Globus pallidus (tissue), 1 donor: ENCODE measurements at regions not wholly inside any gene's neighbourhood (a gene's known extent, or its start where the extent isn't known, plus 50 kb on each side); places are given as distances from the start of the nearest gene placed in this dataset.

Experiments used
- DNase-seq: peaks from one replicate; pipeline ENCODE4 v3.0.0-alpha.2; 2015; ENCODE audit warnings: low spot score

GRCh38 chr10:9634466-9634865, 1383.2 kb upstream of the CELF2 start:
- no peak for DNase-seq

- no peak for DNase-seq
Observed at GRCh38 chr10:9635691-9636090, 1382.0 kb upstream of the CELF2 start.

- no peak for DNase-seq
Observed at GRCh38 chr10:9636216-9636615, 1381.5 kb upstream of the CELF2 start.

GRCh38 chr10:9643782-9644181, 1373.9 kb upstream of the CELF2 start:
- no peak for DNase-seq

GRCh38 chr10:9645404-9645803, 1372.3 kb upstream of the CELF2 start:
- DNase-seq = no peak

GRCh38 chr10:9645928-9646600, 1371.6 kb upstream of the CELF2 start:
- DNase-seq = no peak

- DNase-seq = no peak
Observed at GRCh38 chr10:9654261-9654660, 1363.4 kb upstream of the CELF2 start.

- no peak for DNase-seq
Observed at GRCh38 chr10:9656386-9656785, 1361.3 kb upstream of the CELF2 start.

- no peak for DNase-seq
Observed at GRCh38 chr10:9656996-9657395, 1360.7 kb upstream of the CELF2 start.

GRCh38 chr10:9657530-9657929, 1360.1 kb upstream of the CELF2 start:
- DNase-seq = no peak

GRCh38 chr10:9668411-9668810, 1349.3 kb upstream of the CELF2 start:
- no peak for DNase-seq

GRCh38 chr10:9670911-9671310, 1346.8 kb upstream of the CELF2 start:
- DNase-seq = no peak

- DNase-seq = no peak
Observed at GRCh38 chr10:9681655-9682054, 1336.0 kb upstream of the CELF2 start.

- DNase-seq = no peak
Observed at GRCh38 chr10:9682802-9683201, 1334.9 kb upstream of the CELF2 start.

- no peak for DNase-seq
Observed at GRCh38 chr10:9684186-9684585, 1333.5 kb upstream of the CELF2 start.

- DNase-seq = no peak
Observed at GRCh38 chr10:9685596-9685995, 1332.1 kb upstream of the CELF2 start.

- DNase-seq = no peak
Observed at GRCh38 chr10:9688711-9689110, 1329.0 kb upstream of the CELF2 start.

- no peak for DNase-seq
Observed at GRCh38 chr10:9707216-9707615, 1310.5 kb upstream of the CELF2 start.

GRCh38 chr10:9709849-9710248, 1307.8 kb upstream of the CELF2 start:
- no peak for DNase-seq

- no peak for DNase-seq
Observed at GRCh38 chr10:9712393-9712792, 1305.3 kb upstream of the CELF2 start.

GRCh38 chr10:9719246-9719645, 1298.4 kb upstream of the CELF2 start:
- no peak for DNase-seq

- no peak for DNase-seq
Observed at GRCh38 chr10:9733766-9734165, 1283.9 kb upstream of the CELF2 start.

- no peak for DNase-seq
Observed at GRCh38 chr10:9734218-9734617, 1283.5 kb upstream of the CELF2 start.

GRCh38 chr10:9735731-9736130, 1281.9 kb upstream of the CELF2 start:
- no peak for DNase-seq

- DNase-seq = no peak
Observed at GRCh38 chr10:9743639-9744038, 1274.0 kb upstream of the CELF2 start.
